ENCODE measurements at regions not wholly inside any gene's neighbourhood (a gene's known extent, or its start where the extent isn't known, plus 50 kb on each side); places are given as distances from the start of the nearest gene placed in this dataset.

DNA sequence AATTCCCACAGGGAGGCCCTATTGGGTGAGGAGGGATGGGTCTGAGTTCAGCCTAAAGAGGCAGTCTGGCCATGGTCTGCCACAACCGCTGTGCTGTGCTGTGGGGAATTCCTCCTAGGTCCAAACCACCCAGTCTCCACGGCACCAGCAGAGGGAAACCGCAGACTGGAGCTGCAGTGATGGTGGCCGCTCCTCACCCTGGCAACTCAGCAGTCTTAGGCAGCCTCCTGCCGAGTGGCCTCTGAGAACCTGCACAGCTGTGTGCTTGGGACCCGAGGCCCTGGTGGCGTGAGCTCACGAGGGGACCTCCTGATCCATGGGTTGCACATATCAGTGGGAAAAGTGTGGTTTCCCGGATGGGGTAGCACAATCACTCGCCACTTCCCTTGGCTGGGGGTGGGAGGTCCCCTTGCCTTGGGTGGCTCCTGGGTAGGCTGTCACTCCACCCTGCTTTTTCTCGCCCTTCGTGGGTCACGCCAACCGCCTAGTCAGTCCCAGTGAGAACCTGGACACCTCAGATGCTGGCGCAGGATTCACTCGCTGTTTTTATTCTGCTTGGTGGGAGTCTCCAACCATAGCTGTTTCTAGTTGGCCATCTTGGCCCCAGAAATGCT is 242.2 kb downstream of the CDH26 start (continued):
- no peak for TF ChIP-seq CTBP2 (IDR thresholded peaks at IDR 0.05; ENCODE audit: borderline replicate concordance, insufficient read depth, insufficient read length, low read length)
- no peak for TF ChIP-seq ASH2L (IDR thresholded peaks at IDR 0.05; ENCODE audit: low read length)
- TF ChIP-seq, protein P1, sequence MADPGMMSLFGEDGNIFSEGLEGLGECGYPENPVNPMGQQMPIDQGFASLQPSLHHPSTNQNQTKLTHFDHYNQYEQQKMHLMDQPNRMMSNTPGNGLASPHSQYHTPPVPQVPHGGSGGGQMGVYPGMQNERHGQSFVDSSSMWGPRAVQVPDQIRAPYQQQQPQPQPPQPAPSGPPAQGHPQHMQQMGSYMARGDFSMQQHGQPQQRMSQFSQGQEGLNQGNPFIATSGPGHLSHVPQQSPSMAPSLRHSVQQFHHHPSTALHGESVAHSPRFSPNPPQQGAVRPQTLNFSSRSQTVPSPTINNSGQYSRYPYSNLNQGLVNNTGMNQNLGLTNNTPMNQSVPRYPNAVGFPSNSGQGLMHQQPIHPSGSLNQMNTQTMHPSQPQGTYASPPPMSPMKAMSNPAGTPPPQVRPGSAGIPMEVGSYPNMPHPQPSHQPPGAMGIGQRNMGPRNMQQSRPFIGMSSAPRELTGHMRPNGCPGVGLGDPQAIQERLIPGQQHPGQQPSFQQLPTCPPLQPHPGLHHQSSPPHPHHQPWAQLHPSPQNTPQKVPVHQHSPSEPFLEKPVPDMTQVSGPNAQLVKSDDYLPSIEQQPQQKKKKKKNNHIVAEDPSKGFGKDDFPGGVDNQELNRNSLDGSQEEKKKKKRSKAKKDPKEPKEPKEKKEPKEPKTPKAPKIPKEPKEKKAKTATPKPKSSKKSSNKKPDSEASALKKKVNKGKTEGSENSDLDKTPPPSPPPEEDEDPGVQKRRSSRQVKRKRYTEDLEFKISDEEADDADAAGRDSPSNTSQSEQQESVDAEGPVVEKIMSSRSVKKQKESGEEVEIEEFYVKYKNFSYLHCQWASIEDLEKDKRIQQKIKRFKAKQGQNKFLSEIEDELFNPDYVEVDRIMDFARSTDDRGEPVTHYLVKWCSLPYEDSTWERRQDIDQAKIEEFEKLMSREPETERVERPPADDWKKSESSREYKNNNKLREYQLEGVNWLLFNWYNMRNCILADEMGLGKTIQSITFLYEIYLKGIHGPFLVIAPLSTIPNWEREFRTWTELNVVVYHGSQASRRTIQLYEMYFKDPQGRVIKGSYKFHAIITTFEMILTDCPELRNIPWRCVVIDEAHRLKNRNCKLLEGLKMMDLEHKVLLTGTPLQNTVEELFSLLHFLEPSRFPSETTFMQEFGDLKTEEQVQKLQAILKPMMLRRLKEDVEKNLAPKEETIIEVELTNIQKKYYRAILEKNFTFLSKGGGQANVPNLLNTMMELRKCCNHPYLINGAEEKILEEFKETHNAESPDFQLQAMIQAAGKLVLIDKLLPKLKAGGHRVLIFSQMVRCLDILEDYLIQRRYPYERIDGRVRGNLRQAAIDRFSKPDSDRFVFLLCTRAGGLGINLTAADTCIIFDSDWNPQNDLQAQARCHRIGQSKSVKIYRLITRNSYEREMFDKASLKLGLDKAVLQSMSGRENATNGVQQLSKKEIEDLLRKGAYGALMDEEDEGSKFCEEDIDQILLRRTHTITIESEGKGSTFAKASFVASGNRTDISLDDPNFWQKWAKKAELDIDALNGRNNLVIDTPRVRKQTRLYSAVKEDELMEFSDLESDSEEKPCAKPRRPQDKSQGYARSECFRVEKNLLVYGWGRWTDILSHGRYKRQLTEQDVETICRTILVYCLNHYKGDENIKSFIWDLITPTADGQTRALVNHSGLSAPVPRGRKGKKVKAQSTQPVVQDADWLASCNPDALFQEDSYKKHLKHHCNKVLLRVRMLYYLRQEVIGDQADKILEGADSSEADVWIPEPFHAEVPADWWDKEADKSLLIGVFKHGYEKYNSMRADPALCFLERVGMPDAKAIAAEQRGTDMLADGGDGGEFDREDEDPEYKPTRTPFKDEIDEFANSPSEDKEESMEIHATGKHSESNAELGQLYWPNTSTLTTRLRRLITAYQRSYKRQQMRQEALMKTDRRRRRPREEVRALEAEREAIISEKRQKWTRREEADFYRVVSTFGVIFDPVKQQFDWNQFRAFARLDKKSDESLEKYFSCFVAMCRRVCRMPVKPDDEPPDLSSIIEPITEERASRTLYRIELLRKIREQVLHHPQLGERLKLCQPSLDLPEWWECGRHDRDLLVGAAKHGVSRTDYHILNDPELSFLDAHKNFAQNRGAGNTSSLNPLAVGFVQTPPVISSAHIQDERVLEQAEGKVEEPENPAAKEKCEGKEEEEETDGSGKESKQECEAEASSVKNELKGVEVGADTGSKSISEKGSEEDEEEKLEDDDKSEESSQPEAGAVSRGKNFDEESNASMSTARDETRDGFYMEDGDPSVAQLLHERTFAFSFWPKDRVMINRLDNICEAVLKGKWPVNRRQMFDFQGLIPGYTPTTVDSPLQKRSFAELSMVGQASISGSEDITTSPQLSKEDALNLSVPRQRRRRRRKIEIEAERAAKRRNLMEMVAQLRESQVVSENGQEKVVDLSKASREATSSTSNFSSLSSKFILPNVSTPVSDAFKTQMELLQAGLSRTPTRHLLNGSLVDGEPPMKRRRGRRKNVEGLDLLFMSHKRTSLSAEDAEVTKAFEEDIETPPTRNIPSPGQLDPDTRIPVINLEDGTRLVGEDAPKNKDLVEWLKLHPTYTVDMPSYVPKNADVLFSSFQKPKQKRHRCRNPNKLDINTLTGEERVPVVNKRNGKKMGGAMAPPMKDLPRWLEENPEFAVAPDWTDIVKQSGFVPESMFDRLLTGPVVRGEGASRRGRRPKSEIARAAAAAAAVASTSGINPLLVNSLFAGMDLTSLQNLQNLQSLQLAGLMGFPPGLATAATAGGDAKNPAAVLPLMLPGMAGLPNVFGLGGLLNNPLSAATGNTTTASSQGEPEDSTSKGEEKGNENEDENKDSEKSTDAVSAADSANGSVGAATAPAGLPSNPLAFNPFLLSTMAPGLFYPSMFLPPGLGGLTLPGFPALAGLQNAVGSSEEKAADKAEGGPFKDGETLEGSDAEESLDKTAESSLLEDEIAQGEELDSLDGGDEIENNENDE (IDR thresholded peaks at IDR 0.05; ENCODE audit: insufficient replicate concordance, low read length) = no peak
- TF ChIP-seq NRF1 (IDR thresholded peaks at IDR 0.05; ENCODE audit: low read depth, low read length) = no peak

All from H1 (cell line).